Transverse colon (tissue), 4 donors: ENCODE measurements at regions not wholly inside any gene's neighbourhood (a gene's known extent, or its start where the extent isn't known, plus 50 kb on each side); places are given as distances from the start of the nearest gene placed in this dataset.

Experiments used
- EP300 ChIP-seq: sonication (generic); formaldehyde crosslinking; IDR thresholded peaks from one replicate; pipeline ENCODE4 v1.6.1; 2017; ENCODE audit warnings: antibody characterized with exemption, low read depth
- POLR2A ChIP-seq: fragments of 450-650 bp; IDR thresholded peaks from one replicate; pipeline ENCODE4 v1.6.1; 2016; ENCODE audit warnings: antibody characterized with exemption, mild to moderate bottlenecking, moderate library complexity
- POLR2AphosphoS5 ChIP-seq, 3 donors: sonication (generic); formaldehyde crosslinking; IDR thresholded peaks; one replicate each; pipeline ENCODE4 v1.6.1; 2016; ENCODE audit warnings: antibody characterized with exemption in 3 of 3
- TF ChIP-seq, protein P1 (sequence below), 5 experiments: fragments of 200-600 bp in 3 of 5; fragments of 450-650 bp in 2 of 5; sonication (generic) in 3 of 5; IDR thresholded peaks; 1 replicate in 2 of 5; 2 replicates in 3 of 5; pipeline ENCODE4 v1.5.1; 2016 to 2017; ENCODE audit warnings: antibody characterized with exemption in 5 of 5, inconsistent platforms in 3 of 5, mild to moderate bottlenecking in 2 of 5, moderate library complexity in 1 of 5

DNA sequence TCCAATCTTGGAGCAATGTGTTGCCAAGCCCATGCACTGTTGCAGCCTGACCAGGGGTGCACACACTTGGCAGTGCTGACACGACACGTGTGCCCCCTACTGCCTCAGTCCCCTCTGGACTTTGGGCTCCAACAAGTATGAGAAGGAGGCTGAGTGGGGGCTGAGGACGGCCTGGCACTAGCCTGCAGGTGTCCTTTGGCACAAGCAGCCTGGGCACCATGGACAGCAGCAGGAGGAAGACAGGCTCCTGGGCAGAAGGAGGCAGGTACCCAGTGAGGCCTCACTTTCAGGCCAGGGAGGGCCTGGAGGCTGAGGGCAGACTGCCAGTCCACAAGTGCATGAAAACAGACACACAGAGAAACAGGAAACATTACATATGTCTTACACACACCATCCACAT is 1702.9 kb upstream of the B3GALT2 start:
- TF ChIP-seq POLR2A, result no peak
- TF ChIP-seq, protein P1, sequence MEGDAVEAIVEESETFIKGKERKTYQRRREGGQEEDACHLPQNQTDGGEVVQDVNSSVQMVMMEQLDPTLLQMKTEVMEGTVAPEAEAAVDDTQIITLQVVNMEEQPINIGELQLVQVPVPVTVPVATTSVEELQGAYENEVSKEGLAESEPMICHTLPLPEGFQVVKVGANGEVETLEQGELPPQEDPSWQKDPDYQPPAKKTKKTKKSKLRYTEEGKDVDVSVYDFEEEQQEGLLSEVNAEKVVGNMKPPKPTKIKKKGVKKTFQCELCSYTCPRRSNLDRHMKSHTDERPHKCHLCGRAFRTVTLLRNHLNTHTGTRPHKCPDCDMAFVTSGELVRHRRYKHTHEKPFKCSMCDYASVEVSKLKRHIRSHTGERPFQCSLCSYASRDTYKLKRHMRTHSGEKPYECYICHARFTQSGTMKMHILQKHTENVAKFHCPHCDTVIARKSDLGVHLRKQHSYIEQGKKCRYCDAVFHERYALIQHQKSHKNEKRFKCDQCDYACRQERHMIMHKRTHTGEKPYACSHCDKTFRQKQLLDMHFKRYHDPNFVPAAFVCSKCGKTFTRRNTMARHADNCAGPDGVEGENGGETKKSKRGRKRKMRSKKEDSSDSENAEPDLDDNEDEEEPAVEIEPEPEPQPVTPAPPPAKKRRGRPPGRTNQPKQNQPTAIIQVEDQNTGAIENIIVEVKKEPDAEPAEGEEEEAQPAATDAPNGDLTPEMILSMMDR (IDR thresholded peaks at IDR 0.05), result no peak
- TF ChIP-seq POLR2AphosphoS5 (IDR thresholded peaks at IDR 0.05), result no peak
- TF ChIP-seq EP300, result no peak
